Lower leg skin (tissue), 4 donors: ENCODE measurements at regions not wholly inside any gene's neighbourhood (a gene's known extent, or its start where the extent isn't known, plus 50 kb on each side); places are given as distances from the start of the nearest gene placed in this dataset.

Experiments
- DNase-seq, 2 donors: peaks; one replicate each; pipeline ENCODE4 v3.0.0-alpha.2; 2019; ENCODE audit warnings: low spot score in 2 of 2
- H3K4me3 ChIP-seq: fragments of 200-600 bp; sonication (generic); 2 replicates; pipeline ENCODE4 v1.5.1; 2017; ENCODE audit warnings: mild to moderate bottlenecking, low read depth; ENCODE audit not compliant: poor library complexity, severe bottlenecking
- CTCF ChIP-seq, 3 donors: fragments of 450-650 bp; IDR thresholded peaks; one replicate each; pipeline ENCODE4 v1.5.1; 2016; ENCODE audit warnings: antibody characterized with exemption in 3 of 3, mild to moderate bottlenecking in 3 of 3, moderate library complexity in 2 of 3
- POLR2A ChIP-seq, 2 donors: fragments of 450-650 bp; IDR thresholded peaks; one replicate each; pipeline ENCODE4 v1.6.1; 2016 to 2017; ENCODE audit warnings: antibody characterized with exemption in 2 of 2, mild to moderate bottlenecking in 1 of 2, moderate library complexity in 1 of 2
- WGBS, 2 donors: methylation state at CpG; one replicate each; pipeline ENCODE4 v1.1.5; 2018; 5-methylcytosine and 5-hydroxymethylcytosine counted together
- intact Hi-C: fragments of 100-400 bp; cut with DNase I; formaldehyde crosslinking; loops from one replicate; pipeline ENCODE4 v1.15.0; 2023; ENCODE audit warnings: low total_unique reads

GRCh38 chr4:148565801-148566200 is 123.6 kb upstream of the NR3C2 start:
- intact Hi-C loops, result no loop called here
- no peak for DNase-seq
- TF ChIP-seq CTCF (IDR thresholded peaks at IDR 0.05), result no peak
- no peak for TF ChIP-seq POLR2A (IDR thresholded peaks at IDR 0.05)

GRCh38 chr4:148563684-148564083 is 121.5 kb upstream of the NR3C2 start:
- TF ChIP-seq POLR2A (IDR thresholded peaks at IDR 0.05), result no peak
- TF ChIP-seq CTCF (IDR thresholded peaks at IDR 0.05), result no peak
- H3K4me3 ChIP-seq, result no peak overlapping the region
- DNase-seq, result no peak
- intact Hi-C loops, result no loop called here
- 66 to 76% methylated on average over 3 of the region's 3 CpGs for WGBS, 2 donors

More at GRCh38 chr4:148565801-148566200, 123.6 kb upstream of the NR3C2 start:
- no peak overlapping the region for H3K4me3 ChIP-seq

GRCh38 chr4:148561467-148561866 is 119.3 kb upstream of the NR3C2 start:
- intact Hi-C loops, result no loop called here
- H3K4me3 ChIP-seq, result no peak overlapping the region
- no peak for DNase-seq
- TF ChIP-seq POLR2A (IDR thresholded peaks at IDR 0.05) (no peak), CTCF (IDR thresholded peaks at IDR 0.05) (no peak)
- WGBS, 2 donors, result 79 to 89% methylated on average over 1 of the region's 1 CpG

GRCh38 chr4:148557793-148558192 is 115.6 kb upstream of the NR3C2 start:
- intact Hi-C loops, result no loop called here
- WGBS, 2 donors, result 74 to 82% methylated on average over 3 of the region's 3 CpGs
- H3K4me3 ChIP-seq, result no peak overlapping the region
- DNase-seq, result no peak
- no peak for TF ChIP-seq POLR2A (IDR thresholded peaks at IDR 0.05)

GRCh38 chr4:148550788-148551187 is 108.6 kb upstream of the NR3C2 start:
- H3K4me3 ChIP-seq, result no peak overlapping the region
- WGBS, 2 donors, result 86 to 90% methylated on average over 1 of the region's 1 CpG
- intact Hi-C loops, result no loop called here
- no peak for DNase-seq
- TF ChIP-seq CTCF (IDR thresholded peaks at IDR 0.05), result no peak
- TF ChIP-seq POLR2A (IDR thresholded peaks at IDR 0.05), result no peak

GRCh38 chr4:148542922-148543623 is 100.9 kb upstream of the NR3C2 start:
- no peak for DNase-seq
- TF ChIP-seq POLR2A (IDR thresholded peaks at IDR 0.05), result no peak
- no peak for TF ChIP-seq CTCF (IDR thresholded peaks at IDR 0.05)
- no peak overlapping the region for H3K4me3 ChIP-seq
- WGBS, 2 donors, result 88 to 93% methylated on average over 4 of the region's 4 CpGs
- intact Hi-C loops, result no loop called here
